ENCODE measurements at regions not wholly inside any gene's neighbourhood (a gene's known extent, or its start where the extent isn't known, plus 50 kb on each side); places are given as distances from the start of the nearest gene placed in this dataset.

GRCh38 chr21:38931291-38931690 is 125.6 kb downstream of the ETS2 start:
- BruUV-seq (replicated peaks), result no TSS peak
- no peaks in the 10 kb centered on the region; a peak in 1 of 4 replicates for H3K27me3 ChIP-seq (replicated peaks in 1 of 2; ENCODE audit: control insufficient read depth in 2 of 2, insufficient read depth in 2 of 2, low read length in 1 of 2)
- WGBS (ENCODE audit: insufficient coverage, insufficient replicate concordance, low lambda C conversion rate, missing lambda C conversion rate), result 32% methylated on average over 3 of the region's 3 CpGs
- H3K4me3 ChIP-seq, result no peak overlapping the region
- intact Hi-C loops (cut with micrococcal nuclease; ENCODE audit: unreplicated experiment) (no loop called here), in situ Hi-C loops (cut with MboI) (no loop called here)
- no peak overlapping the region for H3K9ac ChIP-seq (ENCODE audit: control insufficient read depth, insufficient read depth, low read length)
- no peak overlapping the region for H3K27ac ChIP-seq (ENCODE audit: control insufficient read depth, insufficient read depth)
- CTCF ChIA-PET, result no interaction called here
- SMC1A ChIA-PET (ENCODE audit: uncharacterized antibody, unreplicated experiment), result no interaction called here
- TF ChIP-seq CEBPZ (IDR thresholded peaks at IDR 0.05; ENCODE audit: low read depth, low read length) (no peak), CBX3 (IDR thresholded peaks at IDR 0.05; ENCODE audit: borderline replicate concordance, low read depth) (no peak)
- no peaks in the 10 kb centered on the region for H3K9me3 ChIP-seq (replicated peaks; ENCODE audit: control insufficient read depth, insufficient read depth, low read length)
- H3K4me2 ChIP-seq (ENCODE audit: control insufficient read depth, insufficient read depth), result no peak overlapping the region
- H3K4me1 ChIP-seq (ENCODE audit: control insufficient read depth, insufficient read depth, low read length), result no peaks in the 10 kb centered on the region
- H4K20me1 ChIP-seq (ENCODE audit: control insufficient read depth, insufficient read depth), result no peaks in the 10 kb centered on the region
- H3K36me3 ChIP-seq (ENCODE audit: control insufficient read depth in 2 of 2, insufficient read depth in 2 of 2, low read length in 1 of 2), result no peaks in the 10 kb centered on the region
- no peaks in the 10 kb centered on the region for H3K79me2 ChIP-seq (ENCODE audit: control insufficient read depth, insufficient read depth, low read length)
- DNase-seq (ENCODE audit: low read depth, low spot score) (no peak), ATAC-seq (no peak), FAIRE-seq (no peak)
- H2AFZ ChIP-seq (ENCODE audit: control insufficient read depth, low read depth, low read length), result no peak overlapping the region
- POLR2A ChIA-PET, result no interaction called here
- RAD21 ChIA-PET (ENCODE audit: unreplicated experiment), result no interaction called here

- 5% methylated on average over 3 of the region's 3 CpGs for WGBS (ENCODE audit: insufficient coverage, insufficient replicate concordance, low lambda C conversion rate, missing lambda C conversion rate)
- no peak for TF ChIP-seq JUND (IDR thresholded peaks at IDR 0.05; ENCODE audit: low read depth, low read length)
- TF ChIP-seq BHLHE40 (IDR thresholded peaks at IDR 0.05; ENCODE audit: borderline replicate concordance in 1 of 2, low read depth in 2 of 2, low read length in 1 of 2), result no peak
- no peak for TF ChIP-seq EED (IDR thresholded peaks at IDR 0.05; ENCODE audit: low read depth)
- no peak for TF ChIP-seq LARP7 (IDR thresholded peaks at IDR 0.05)
- no peak for TF ChIP-seq POLR2AphosphoS2 (IDR thresholded peaks at IDR 0.05; ENCODE audit: low read depth, low read length)
- no peak for TF ChIP-seq ATF3 (IDR thresholded peaks at IDR 0.05; ENCODE audit: borderline replicate concordance, extremely low read depth, low read depth, low read length)
- TF ChIP-seq YY1 (IDR thresholded peaks at IDR 0.05; ENCODE audit: low read depth, low read length), result no peak
- no peak for TF ChIP-seq ZBTB4 (CRISPR knock-in tag; IDR thresholded peaks at IDR 0.05)
These were observed 125.1 kb downstream of the ETS2 start for GRCh38 chr21:38930853-38931252.

More at GRCh38 chr21:38930853-38931252, 125.1 kb downstream of the ETS2 start:
- Histone ChIP-seq H3K4me2 (ENCODE audit: control insufficient read depth, insufficient read depth) (no peak overlapping the region), H3K27me3 (replicated peaks in 1 of 2; ENCODE audit: control insufficient read depth in 2 of 2, insufficient read depth in 2 of 2, low read length in 1 of 2) (no peaks in the 10 kb centered on the region; a peak in 1 of 4 replicates), H3K36me3 (ENCODE audit: control insufficient read depth in 2 of 2, insufficient read depth in 2 of 2, low read length in 1 of 2) (no peaks in the 10 kb centered on the region), H3K9me3 (replicated peaks; ENCODE audit: control insufficient read depth, insufficient read depth, low read length) (no peaks in the 10 kb centered on the region), H2AFZ (ENCODE audit: control insufficient read depth, low read depth, low read length) (no peak overlapping the region), H3K4me1 (ENCODE audit: control insufficient read depth, insufficient read depth, low read length) (no peaks in the 10 kb centered on the region), H3K4me3 (no peak overlapping the region), H3K9ac (ENCODE audit: control insufficient read depth, insufficient read depth, low read length) (no peak overlapping the region), H3K27ac (ENCODE audit: control insufficient read depth, insufficient read depth) (no peak overlapping the region), H4K20me1 (ENCODE audit: control insufficient read depth, insufficient read depth) (no peaks in the 10 kb centered on the region), H3K79me2 (ENCODE audit: control insufficient read depth, insufficient read depth, low read length) (no peaks in the 10 kb centered on the region)
- CTCF ChIA-PET, result interaction anchor here (1.5 kb wide), 1 partner anchor 42 kb away, joined by 3 read pairs; no protein-coding TSS in a partner anchor
- DNase-seq (ENCODE audit: low read depth, low spot score), result no peak
- BruUV-seq (replicated peaks), result no TSS peak
- POLR2A ChIA-PET, result no interaction called here
- intact Hi-C loops (cut with micrococcal nuclease; ENCODE audit: unreplicated experiment), result no loop called here
- no peak for FAIRE-seq
- in situ Hi-C loops (cut with MboI), result no loop called here
- SMC1A ChIA-PET (ENCODE audit: uncharacterized antibody, unreplicated experiment), result interaction anchor here (0.6 kb wide), 1 partner anchor 401 kb away, joined by 3 read pairs; no protein-coding TSS in a partner anchor
- no peak for ATAC-seq
- RAD21 ChIA-PET (ENCODE audit: unreplicated experiment), result no interaction called here

Measured in GM12878 (cell line).